ENCODE measurements at regions not wholly inside any gene's neighbourhood (a gene's known extent, or its start where the extent isn't known, plus 50 kb on each side); places are given as distances from the start of the nearest gene placed in this dataset.

- TF ChIP-seq YY1 (IDR thresholded peaks at IDR 0.05; ENCODE audit: insufficient read depth, insufficient read length) (no peak), ZNF274 (IDR thresholded peaks at IDR 0.05; ENCODE audit: low read depth, low read length) (no peak)
Measured at GRCh38 chr11:82195283-82195682, 538.4 kb downstream of the FAM181B start.
